Mammary epithelial cell (primary cell): ENCODE measurements at regions not wholly inside any gene's neighbourhood (a gene's known extent, or its start where the extent isn't known, plus 50 kb on each side); places are given as distances from the start of the nearest gene placed in this dataset.
"Not testable (repeated sequence)": the region's sequence is repeated elsewhere in the genome, so short reads cannot be mapped to it uniquely, and the experiment has no call there.

ENCODE experiments used
- CTCF ChIP-seq, 2 donors: IDR thresholded peaks in 1 of 2; conservative IDR thresholded peaks in 1 of 2; 2 replicates each; pipeline ENCODE4 v1.5.1; 2011 to 2012; ENCODE audit warnings: inconsistent platforms in 2 of 2, low read length in 2 of 2, mild to moderate bottlenecking in 2 of 2, control low read depth in 1 of 2, low read depth in 1 of 2; ENCODE audit not compliant: insufficient read depth in 1 of 2; ENCODE audit errors: extremely low read depth in 1 of 2
- EZH2 ChIP-seq: IDR thresholded peaks from 2 replicates; pipeline ENCODE4 v1.6.1; 2012; ENCODE audit warnings: low read length, inconsistent platforms, borderline replicate concordance

- not testable (repeated sequence) for TF ChIP-seq CTCF (conservative IDR thresholded peaks at IDR 0.05 in 1 of 2, IDR thresholded peaks at IDR 0.05 in 1 of 2; ENCODE audit: extremely low read depth in 1 of 2, insufficient read depth in 1 of 2, low read depth in 1 of 2, low read length in 2 of 2); EZH2
These were observed 91.2 kb upstream of the OR4F16 start for GRCh38 chr1:777480-778180.
